SK-N-SH treated with all-trans-retinoic acid at 6 μM for 48 hours (cell line): ENCODE measurements at regions not wholly inside any gene's neighbourhood (a gene's known extent, or its start where the extent isn't known, plus 50 kb on each side); places are given as distances from the start of the nearest gene placed in this dataset.

Experiments used
- PATZ1 ChIP-seq: fragments of 250-450 bp; sonication (Bioruptor Pico); IDR thresholded peaks from 2 replicates; pipeline ENCODE4 v1.8.0; 2020; ENCODE audit warnings: mild to moderate bottlenecking, moderate library complexity, borderline replicate concordance
- TSHZ2 ChIP-seq: fragments of 250-450 bp; sonication (Bioruptor Pico); IDR thresholded peaks from 2 replicates; pipeline ENCODE4 v1.5.0; 2020; ENCODE audit warnings: mild to moderate bottlenecking, moderate library complexity
- ZNF70 ChIP-seq: fragments of 450-650 bp; formaldehyde crosslinking; IDR thresholded peaks from 2 replicates; pipeline ENCODE4 v1.5.0; 2020; ENCODE audit warnings: mild to moderate bottlenecking, moderate library complexity
- ZNF8 ChIP-seq: fragments of 450-650 bp; formaldehyde crosslinking; IDR thresholded peaks from 2 replicates; pipeline ENCODE4 v1.5.0; 2020; ENCODE audit warnings: mild to moderate bottlenecking, moderate library complexity

- no peak for TF ChIP-seq PATZ1 (CRISPR knock-in tag)
- TF ChIP-seq ZNF70 = no peak
- TF ChIP-seq ZNF8 (CRISPR knock-in tag) = no peak
- TF ChIP-seq TSHZ2 (CRISPR knock-in tag) = no peak
Measured at GRCh38 chr21:27606422-27606821, 639.5 kb upstream of the ADAMTS5 start.
